Gastroesophageal sphincter (tissue), 3 donors: ENCODE measurements at regions not wholly inside any gene's neighbourhood (a gene's known extent, or its start where the extent isn't known, plus 50 kb on each side); places are given as distances from the start of the nearest gene placed in this dataset.

ENCODE experiments used
- POLR2A ChIP-seq, 2 donors: fragments of 450-650 bp; IDR thresholded peaks; one replicate each; pipeline ENCODE4 v1.6.1; 2017; ENCODE audit warnings: antibody characterized with exemption in 2 of 2, mild to moderate bottlenecking in 2 of 2, moderate library complexity in 1 of 2
- TF ChIP-seq, protein P1 (sequence below), 4 experiments: fragments of 200-600 bp in 2 of 4; fragments of 450-650 bp in 2 of 4; sonication (generic) in 1 of 4; IDR thresholded peaks; one replicate each; pipeline ENCODE4 v1.5.1; 2017 to 2019; ENCODE audit warnings: antibody characterized with exemption in 4 of 4, mild to moderate bottlenecking in 2 of 4, moderate library complexity in 2 of 4

DNA sequence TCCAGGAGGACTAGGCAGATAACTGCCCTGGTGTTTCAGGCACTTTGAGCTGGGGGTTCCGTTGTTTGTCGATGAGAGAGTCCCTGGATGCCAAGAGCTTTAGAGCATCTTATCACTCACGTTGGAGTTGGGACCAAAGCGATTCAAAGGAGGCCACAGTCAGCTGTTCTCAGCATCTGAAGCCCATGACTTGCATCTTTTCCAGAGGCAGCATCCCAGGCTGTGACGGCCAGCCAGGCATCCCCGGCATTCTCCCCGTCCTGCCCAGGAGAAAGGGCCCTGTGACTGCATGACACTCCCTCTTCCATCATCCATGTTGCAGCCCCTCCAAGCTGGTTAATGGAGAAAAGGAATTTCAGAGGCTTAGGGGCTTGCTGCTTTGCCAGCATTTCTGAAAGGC is 520.3 kb downstream of the CDH26 start:
- TF ChIP-seq, protein P1, sequence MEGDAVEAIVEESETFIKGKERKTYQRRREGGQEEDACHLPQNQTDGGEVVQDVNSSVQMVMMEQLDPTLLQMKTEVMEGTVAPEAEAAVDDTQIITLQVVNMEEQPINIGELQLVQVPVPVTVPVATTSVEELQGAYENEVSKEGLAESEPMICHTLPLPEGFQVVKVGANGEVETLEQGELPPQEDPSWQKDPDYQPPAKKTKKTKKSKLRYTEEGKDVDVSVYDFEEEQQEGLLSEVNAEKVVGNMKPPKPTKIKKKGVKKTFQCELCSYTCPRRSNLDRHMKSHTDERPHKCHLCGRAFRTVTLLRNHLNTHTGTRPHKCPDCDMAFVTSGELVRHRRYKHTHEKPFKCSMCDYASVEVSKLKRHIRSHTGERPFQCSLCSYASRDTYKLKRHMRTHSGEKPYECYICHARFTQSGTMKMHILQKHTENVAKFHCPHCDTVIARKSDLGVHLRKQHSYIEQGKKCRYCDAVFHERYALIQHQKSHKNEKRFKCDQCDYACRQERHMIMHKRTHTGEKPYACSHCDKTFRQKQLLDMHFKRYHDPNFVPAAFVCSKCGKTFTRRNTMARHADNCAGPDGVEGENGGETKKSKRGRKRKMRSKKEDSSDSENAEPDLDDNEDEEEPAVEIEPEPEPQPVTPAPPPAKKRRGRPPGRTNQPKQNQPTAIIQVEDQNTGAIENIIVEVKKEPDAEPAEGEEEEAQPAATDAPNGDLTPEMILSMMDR (IDR thresholded peaks at IDR 0.05) = no peak
- TF ChIP-seq POLR2A (IDR thresholded peaks at IDR 0.05) = no peak
